OCI-LY7 (cell line): ENCODE measurements at regions not wholly inside any gene's neighbourhood (a gene's known extent, or its start where the extent isn't known, plus 50 kb on each side); places are given as distances from the start of the nearest gene placed in this dataset.

Experiments
- BruUV-seq: library from RNA; stranded (reverse); fragments of 400-500 nt; replicated peaks from 2 replicates; lab custom pipeline; 2021; lab: Mats Ljungman, UMichigan
- CTCF ChIA-PET: fragments of 300-600 bp; sonication (Branson Sonifier 250); formaldehyde crosslinking; loops from one replicate; lab custom pipeline; 2022; ENCODE audit warnings: antibody characterized with exemption; ENCODE audit not compliant: unreplicated experiment; lab: Charles Lee
- POLR2A ChIA-PET: fragments of 300-600 bp; sonication (Branson Sonifier 250); formaldehyde crosslinking; loops from one replicate; lab custom pipeline; 2022; ENCODE audit warnings: antibody characterized with exemption; lab: Charles Lee
- DNase-seq: peaks from one replicate; pipeline ENCODE4 v3.0.0-alpha.2; 2015; ENCODE audit warnings: low spot score
- H2AFZ ChIP-seq: fragments of 200-600 bp; sonication (generic), shearing (Covaris generic); 2 replicates; pipeline ENCODE4 v1.6.1; 2014; ENCODE audit warnings: mild to moderate bottlenecking, antibody characterized with exemption, low read length, moderate library complexity
- H3K27ac ChIP-seq: fragments of 200-600 bp; sonication (generic); 2 replicates; pipeline ENCODE4 v1.5.1; 2014; ENCODE audit warnings: mixed run types, low read depth, mild to moderate bottlenecking, moderate library complexity, low read length, inconsistent platforms; ENCODE audit not compliant: poor library complexity, severe bottlenecking
- H3K36me3 ChIP-seq: fragments of 200-600 bp; sonication (generic); 2 replicates; pipeline ENCODE4 v1.6.1; 2014; ENCODE audit warnings: mild to moderate bottlenecking, antibody characterized with exemption, low read length, moderate library complexity, mixed read lengths; ENCODE audit not compliant: insufficient read depth
- H3K4me1 ChIP-seq: fragments of 200-600 bp; sonication (generic); 2 replicates; pipeline ENCODE4 v1.5.1; 2014; ENCODE audit warnings: mild to moderate bottlenecking, low read length; ENCODE audit not compliant: insufficient read depth, poor library complexity, severe bottlenecking
- H3K4me2 ChIP-seq: fragments of 200-600 bp; sonication (generic); 2 replicates; pipeline ENCODE4 v1.6.1; 2014; ENCODE audit warnings: mild to moderate bottlenecking, low read length
- H3K4me3 ChIP-seq: fragments of 200-600 bp; sonication (generic); 2 replicates; pipeline ENCODE4 v1.5.1; 2014; ENCODE audit warnings: mild to moderate bottlenecking, low read depth, low read length; ENCODE audit not compliant: poor library complexity, severe bottlenecking
- H3K79me2 ChIP-seq: fragments of 200-600 bp; sonication (generic); 2 replicates; pipeline ENCODE4 v1.6.1; 2016; ENCODE audit warnings: low read depth, mild to moderate bottlenecking, low read length, moderate library complexity, mixed read lengths; ENCODE audit not compliant: insufficient read depth
- H3K9me2 ChIP-seq: fragments of 200-600 bp; sonication (generic); 2 replicates; pipeline ENCODE4 v1.6.1; 2016; ENCODE audit warnings: mild to moderate bottlenecking, low read length, mixed read lengths; ENCODE audit not compliant: insufficient read depth
- H3K9me3 ChIP-seq: fragments of 200-600 bp; sonication (generic); 2 replicates; pipeline ENCODE4 v1.6.1; 2014; ENCODE audit warnings: mild to moderate bottlenecking, mixed run types, low read length, mixed read lengths
- H4K20me1 ChIP-seq: fragments of 200-600 bp; sonication (generic); 2 replicates; pipeline ENCODE4 v1.6.1; 2014; ENCODE audit warnings: mild to moderate bottlenecking, antibody characterized with exemption, low read length, moderate library complexity, mixed read lengths; ENCODE audit not compliant: insufficient read depth
- CTCF ChIP-seq: fragments of 200-600 bp; sonication (generic); conservative IDR thresholded peaks from 2 replicates; pipeline ENCODE4 v1.5.1; 2014; ENCODE audit warnings: mild to moderate bottlenecking, antibody characterized with exemption, low read length, moderate library complexity, mixed read lengths
- EZH2phosphoT487 ChIP-seq: fragments of 200-600 bp; sonication (generic); IDR thresholded peaks from 2 replicates; pipeline ENCODE4 v1.6.1; 2018; ENCODE audit warnings: low read depth, borderline replicate concordance, mild to moderate bottlenecking, mixed run types, antibody characterized with exemption, low read length, moderate library complexity, mixed read lengths
- intact Hi-C: fragments of 100-400 bp; cut with micrococcal nuclease; formaldehyde crosslinking; loops from one replicate; pipeline ENCODE4 v1.10.0; 2022; ENCODE audit not compliant: unreplicated experiment

- BruUV-seq, result no TSS peak
- H3K4me1 ChIP-seq, result no peaks in the 10 kb centered on the region
- no peaks in the 10 kb centered on the region for H3K9me3 ChIP-seq
- H2AFZ ChIP-seq, result no peak overlapping the region
- H3K36me3 ChIP-seq, result no peaks in the 10 kb centered on the region
- intact Hi-C loops, result no loop called here
- TF ChIP-seq EZH2phosphoT487, result no peak
- no peak for TF ChIP-seq CTCF
- ChIA-PET CTCF (no interaction called here), POLR2A (no interaction called here)
- no peak overlapping the region for H3K4me2 ChIP-seq
- no peak for DNase-seq
- H3K9me2 ChIP-seq, result no peaks in the 10 kb centered on the region
- H3K79me2 ChIP-seq, result no peaks in the 10 kb centered on the region
- no peak overlapping the region for H3K4me3 ChIP-seq
- no peaks in the 10 kb centered on the region for H4K20me1 ChIP-seq
- H3K27ac ChIP-seq, result no peak overlapping the region
These were observed 167.2 kb upstream of the KCNMB2 start for GRCh38 chr3:178369006-178369405.

GRCh38 chr3:178369811-178370210 lies 166.4 kb upstream of the KCNMB2 start:
- no peak overlapping the region for H3K27ac ChIP-seq
- no peak overlapping the region for H3K4me2 ChIP-seq
- no peaks in the 10 kb centered on the region for H4K20me1 ChIP-seq
- no peaks in the 10 kb centered on the region for H3K9me2 ChIP-seq
- no peak for DNase-seq
- H3K9me3 ChIP-seq, result no peaks in the 10 kb centered on the region
- no peak for TF ChIP-seq CTCF
- no peak for TF ChIP-seq EZH2phosphoT487
- no peak overlapping the region for H3K4me3 ChIP-seq
- H3K36me3 ChIP-seq, result no peaks in the 10 kb centered on the region
- POLR2A ChIA-PET, result interaction anchor here (0.6 to 1.6 kb wide), 3 partner anchors 11 to 22 kb away, joined by 3 to 7 read pairs (median 3); no protein-coding TSS in a partner anchor
- intact Hi-C loops, result no loop called here
- H2AFZ ChIP-seq, result no peak overlapping the region
- no TSS peak for BruUV-seq
- no peaks in the 10 kb centered on the region for H3K79me2 ChIP-seq
- CTCF ChIA-PET, result no interaction called here
- H3K4me1 ChIP-seq, result no peaks in the 10 kb centered on the region

GRCh38 chr3:178370387-178370786 lies 165.8 kb upstream of the KCNMB2 start:
- intact Hi-C loops, result no loop called here

More at GRCh38 chr3:178370387-178370786, 165.8 kb upstream of the KCNMB2 start:
- no peaks in the 10 kb centered on the region for H3K9me2 ChIP-seq
- H3K4me3 ChIP-seq, result no peak overlapping the region
- no peak overlapping the region for H2AFZ ChIP-seq
- no peaks in the 10 kb centered on the region for H3K4me1 ChIP-seq
- ChIA-PET POLR2A (interaction anchor here (0.6 to 1.6 kb wide), 3 partner anchors 10 to 23 kb away, joined by 3 to 7 read pairs (median 3); no protein-coding TSS in a partner anchor), CTCF (no interaction called here)
- no peak overlapping the region for H3K4me2 ChIP-seq
- DNase-seq, result no peak
- no peaks in the 10 kb centered on the region for H4K20me1 ChIP-seq
- H3K79me2 ChIP-seq, result no peaks in the 10 kb centered on the region
- H3K27ac ChIP-seq, result no peak overlapping the region
- H3K36me3 ChIP-seq, result no peaks in the 10 kb centered on the region
- no peaks in the 10 kb centered on the region for H3K9me3 ChIP-seq
- no TSS peak for BruUV-seq
- TF ChIP-seq CTCF (no peak), EZH2phosphoT487 (no peak)
